HEK293T (cell line): ENCODE measurements at regions not wholly inside any gene's neighbourhood (a gene's known extent, or its start where the extent isn't known, plus 50 kb on each side); places are given as distances from the start of the nearest gene placed in this dataset.

Experiments
- CTCF ChIA-PET: fragments of 350-600 bp; formaldehyde crosslinking; extraction: SDS; loops from one replicate; lab custom pipeline; 2021; ENCODE audit warnings: antibody characterized with exemption, inconsistent platforms; lab: Yijun Ruan, JAX
- POLR2A ChIA-PET: fragments of 350-600 bp; formaldehyde crosslinking; extraction: SDS; loops from one replicate; lab custom pipeline; 2020; ENCODE audit warnings: antibody characterized with exemption, inconsistent platforms; lab: Yijun Ruan, JAX
- DNase-seq: peaks from one replicate; pipeline ENCODE4 v3.0.0; 2012; ENCODE audit warnings: mixed read lengths; ENCODE audit errors: extremely low spot score
- ARNT ChIP-seq: fragments of 450-650 bp; IDR thresholded peaks from 2 replicates; pipeline ENCODE4 v1.6.1; 2017; ENCODE audit warnings: mild to moderate bottlenecking
- BHLHE40 ChIP-seq: fragments of 450-650 bp; IDR thresholded peaks from 2 replicates; pipeline ENCODE4 v1.6.1; 2016; ENCODE audit warnings: mild to moderate bottlenecking, moderate library complexity, borderline replicate concordance
- CTBP1 ChIP-seq: fragments of 450-650 bp; IDR thresholded peaks from 2 replicates; pipeline ENCODE4 v1.6.1; 2016; ENCODE audit warnings: borderline replicate concordance
- ELF4 ChIP-seq: fragments of 450-650 bp; IDR thresholded peaks from 2 replicates; pipeline ENCODE4 v1.6.1; 2017; ENCODE audit warnings: antibody characterized with exemption
- FOXA1 ChIP-seq: fragments of 450-650 bp; IDR thresholded peaks from 2 replicates; pipeline ENCODE4 v1.6.1; 2016; ENCODE audit warnings: mild to moderate bottlenecking
- FOXK2 ChIP-seq: fragments of 450-650 bp; IDR thresholded peaks from 2 replicates; pipeline ENCODE4 v1.6.1; 2016; ENCODE audit warnings: mild to moderate bottlenecking
- FOXM1 ChIP-seq: fragments of 450-650 bp; IDR thresholded peaks from 2 replicates; pipeline ENCODE4 v1.6.1; 2017; ENCODE audit warnings: mild to moderate bottlenecking, borderline replicate concordance
- HDGF ChIP-seq: fragments of 450-650 bp; IDR thresholded peaks from 2 replicates; pipeline ENCODE4 v1.6.1; 2017; ENCODE audit warnings: antibody characterized with exemption, borderline replicate concordance
- L3MBTL2 ChIP-seq: fragments of 450-650 bp; conservative IDR thresholded peaks from 2 replicates; pipeline ENCODE4 v1.6.1; 2016; ENCODE audit warnings: mild to moderate bottlenecking
- LEF1 ChIP-seq: fragments of 450-650 bp; IDR thresholded peaks from 2 replicates; pipeline ENCODE4 v1.6.1; 2017; ENCODE audit warnings: mild to moderate bottlenecking, borderline replicate concordance
- NFRKB ChIP-seq: fragments of 450-650 bp; IDR thresholded peaks from 2 replicates; pipeline ENCODE4 v1.6.1; 2016; ENCODE audit warnings: mild to moderate bottlenecking, moderate library complexity
- PKNOX1 ChIP-seq: fragments of 450-650 bp; IDR thresholded peaks from 2 replicates; pipeline ENCODE4 v1.6.1; 2016
- SP1 ChIP-seq: fragments of 450-650 bp; IDR thresholded peaks from 2 replicates; pipeline ENCODE4 v1.6.1; 2017
- SUZ12 ChIP-seq: fragments of 450-650 bp; IDR thresholded peaks from 2 replicates; pipeline ENCODE4 v1.6.1; 2016; ENCODE audit warnings: mild to moderate bottlenecking
- TARDBP ChIP-seq: fragments of 450-650 bp; IDR thresholded peaks from 2 replicates; pipeline ENCODE4 v1.6.1; 2016
- ZNF384 ChIP-seq: fragments of 450-650 bp; IDR thresholded peaks from 2 replicates; pipeline ENCODE4 v1.6.1; 2016

GRCh38 chr22:49461674-49462073 lies 366.0 kb downstream of the BRD1 start:
- TF ChIP-seq PKNOX1, result no peak
- TF ChIP-seq ELF4, result no peak
- TF ChIP-seq ZNF384, result no peak
- CTCF ChIA-PET, result interaction anchor here (0.7 kb wide), 1 partner anchor 16 kb away, joined by 3 read pairs; no protein-coding TSS in a partner anchor
- POLR2A ChIA-PET, result no interaction called here
- DNase-seq, result no peak

- POLR2A ChIA-PET, result no interaction called here
- no peak for TF ChIP-seq ZNF384
- no peak for TF ChIP-seq L3MBTL2
- no peak for TF ChIP-seq SUZ12
- no peak for TF ChIP-seq NFRKB
- no peak for TF ChIP-seq BHLHE40
- no peak for TF ChIP-seq TARDBP
- no peak for TF ChIP-seq ELF4
- TF ChIP-seq FOXK2, result no peak
- no peak for TF ChIP-seq CTBP1
- TF ChIP-seq ARNT, result no peak
- TF ChIP-seq LEF1, result no peak
- no peak for TF ChIP-seq PKNOX1
- no peak for TF ChIP-seq FOXA1
- TF ChIP-seq FOXM1, result no peak
- TF ChIP-seq HDGF, result no peak
- CTCF ChIA-PET, result no interaction called here
- no peak for DNase-seq
Measured at GRCh38 chr22:49460592-49461281, 366.9 kb downstream of the BRD1 start.

- ChIA-PET POLR2A (no interaction called here), CTCF (no interaction called here)
- no peak for DNase-seq
- no peak for TF ChIP-seq L3MBTL2
- no peak for TF ChIP-seq ZNF384
- TF ChIP-seq FOXK2, result no peak
- no peak for TF ChIP-seq CTBP1
- TF ChIP-seq ELF4, result no peak
- no peak for TF ChIP-seq BHLHE40
- TF ChIP-seq SUZ12, result no peak
- TF ChIP-seq ARNT, result no peak
- no peak for TF ChIP-seq HDGF
- no peak for TF ChIP-seq PKNOX1
- TF ChIP-seq FOXA1, result no peak
- no peak for TF ChIP-seq NFRKB
- no peak for TF ChIP-seq TARDBP
- TF ChIP-seq LEF1, result no peak
- no peak for TF ChIP-seq SP1
Measured at GRCh38 chr22:49460091-49460490, 367.6 kb downstream of the BRD1 start.

GRCh38 chr22:49458708-49459099 lies 369.0 kb downstream of the BRD1 start:
- no peak for DNase-seq
- POLR2A ChIA-PET, result no interaction called here
- CTCF ChIA-PET, result no interaction called here
- TF ChIP-seq BHLHE40 (no peak), CTBP1 (no peak), ZNF384 (no peak), LEF1 (no peak), ARNT (no peak), FOXM1 (no peak), SUZ12 (no peak), TARDBP (no peak), L3MBTL2 (no peak), FOXA1 (no peak), ELF4 (no peak), PKNOX1 (no peak), SP1 (no peak), HDGF (no peak), FOXK2 (no peak), NFRKB (no peak)

GRCh38 chr22:49457946-49458707 lies 369.5 kb downstream of the BRD1 start:
- CTCF ChIA-PET, result no interaction called here
- POLR2A ChIA-PET, result no interaction called here
- TF ChIP-seq CTBP1 (no peak), FOXK2 (no peak), ZNF384 (no peak), FOXM1 (no peak)
- DNase-seq, result no peak

- CTCF ChIA-PET, result no interaction called here
Measured at GRCh38 chr22:49457146-49457545, 370.5 kb downstream of the BRD1 start.

More at GRCh38 chr22:49457146-49457545, 370.5 kb downstream of the BRD1 start:
- POLR2A ChIA-PET, result no interaction called here
- DNase-seq, result no peak
- TF ChIP-seq ARNT (no peak), FOXM1 (no peak), FOXK2 (no peak), FOXA1 (no peak), LEF1 (no peak), HDGF (no peak), PKNOX1 (no peak), SUZ12 (no peak), CTBP1 (no peak), BHLHE40 (no peak), SP1 (no peak), NFRKB (no peak), L3MBTL2 (no peak), TARDBP (no peak)
